GM04503 (cell line): ENCODE measurements at regions not wholly inside any gene's neighbourhood (a gene's known extent, or its start where the extent isn't known, plus 50 kb on each side); places are given as distances from the start of the nearest gene placed in this dataset.

ENCODE experiments used
- DNase-seq: peaks from one replicate; pipeline ENCODE4 v3.0.0-alpha.2; 2012; ENCODE audit warnings: low read depth

- no peak for DNase-seq
Observed at GRCh38 chr6:3643921-3644738, 107.4 kb downstream of the PXDC1 start.

GRCh38 chr6:3640868-3641267 lies 110.6 kb downstream of the PXDC1 start:
- DNase-seq, result no peak

DNA sequence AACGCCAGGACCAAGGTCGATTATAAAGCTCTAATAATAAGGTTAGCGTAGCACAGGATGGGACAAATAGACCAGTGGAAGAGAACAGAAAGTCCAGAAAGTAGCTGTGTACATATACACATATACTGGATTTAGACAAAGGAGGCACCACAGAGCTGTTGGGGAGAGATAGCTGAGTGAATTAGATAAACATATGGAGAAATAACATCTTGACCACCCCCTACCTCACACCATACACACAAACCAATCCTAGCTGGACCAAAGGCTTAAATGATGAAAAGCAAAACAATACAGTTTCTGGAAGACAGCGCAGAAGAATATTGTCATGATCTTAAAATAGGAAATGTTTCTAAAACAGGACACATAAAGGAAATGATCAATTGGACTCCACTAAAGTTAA lies 112.9 kb downstream of the PXDC1 start:
- no peak for DNase-seq

DNA sequence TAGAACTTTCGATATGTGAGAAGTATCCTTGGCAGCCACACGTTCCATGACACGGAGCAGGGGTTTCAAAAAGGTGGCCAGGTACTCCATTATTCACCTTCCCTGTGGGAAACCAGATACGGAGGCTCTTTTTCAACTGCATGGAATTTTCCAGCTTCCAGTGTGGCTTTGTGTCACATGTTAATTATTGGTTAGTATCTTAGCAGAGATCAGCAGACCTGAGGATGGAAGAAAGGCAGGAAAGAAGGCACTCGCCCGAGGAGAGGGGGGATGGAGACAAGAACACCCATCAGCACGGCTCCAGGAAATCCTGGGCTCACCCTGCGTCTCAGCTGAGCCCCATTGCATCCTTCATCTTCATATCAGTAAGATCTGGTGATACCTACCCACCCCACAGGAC lies 115.5 kb downstream of the PXDC1 start:
- no peak for DNase-seq

DNA sequence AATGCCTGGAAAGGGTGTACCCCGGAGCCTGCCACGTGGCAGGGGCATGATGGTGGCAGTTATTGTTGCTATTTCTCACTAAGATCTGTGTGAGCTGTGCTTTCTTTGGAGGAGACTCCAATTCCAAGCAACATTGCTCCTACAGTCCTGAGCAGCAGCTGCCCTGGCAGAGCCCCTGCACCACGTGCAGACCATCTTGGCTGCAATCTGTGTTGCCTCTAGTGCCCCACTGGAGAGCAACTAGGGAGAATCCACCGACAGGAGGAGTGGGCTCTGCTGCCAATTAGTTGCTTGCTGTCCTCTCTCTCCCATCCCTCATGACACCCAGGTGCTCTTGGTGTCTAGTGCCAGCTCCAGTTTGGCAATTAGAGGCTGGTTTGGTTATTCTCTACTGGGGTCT lies 116.0 kb downstream of the PXDC1 start:
- DNase-seq, result no peak

- DNase-seq, result no peak
Observed at GRCh38 chr6:3634280-3634816, 117.2 kb downstream of the PXDC1 start.

DNA sequence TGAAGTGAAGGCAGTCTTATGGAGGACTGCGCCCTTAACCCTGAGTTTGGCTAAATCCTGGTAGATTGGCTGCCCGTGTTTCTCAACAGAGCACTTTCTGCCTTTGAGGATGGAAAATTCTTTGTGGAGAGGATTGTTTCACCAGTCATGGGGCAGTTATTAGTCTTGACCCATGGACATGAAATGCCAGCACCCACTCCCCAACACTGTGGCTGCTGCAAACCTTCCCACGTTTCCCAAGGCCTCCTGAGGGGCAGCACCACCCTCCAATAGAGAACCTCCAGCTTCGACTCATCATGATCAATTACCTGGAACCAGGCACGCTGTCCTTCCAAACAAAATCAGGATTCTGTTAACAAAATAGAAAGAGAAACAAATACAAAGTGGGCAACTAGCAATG lies 117.8 kb downstream of the PXDC1 start:
- DNase-seq, result no peak

- no peak for DNase-seq
Observed at GRCh38 chr6:3631877-3632276, 119.6 kb downstream of the PXDC1 start.

- DNase-seq, result no peak
Observed at GRCh38 chr6:3631186-3631585, 120.3 kb downstream of the PXDC1 start.

DNA sequence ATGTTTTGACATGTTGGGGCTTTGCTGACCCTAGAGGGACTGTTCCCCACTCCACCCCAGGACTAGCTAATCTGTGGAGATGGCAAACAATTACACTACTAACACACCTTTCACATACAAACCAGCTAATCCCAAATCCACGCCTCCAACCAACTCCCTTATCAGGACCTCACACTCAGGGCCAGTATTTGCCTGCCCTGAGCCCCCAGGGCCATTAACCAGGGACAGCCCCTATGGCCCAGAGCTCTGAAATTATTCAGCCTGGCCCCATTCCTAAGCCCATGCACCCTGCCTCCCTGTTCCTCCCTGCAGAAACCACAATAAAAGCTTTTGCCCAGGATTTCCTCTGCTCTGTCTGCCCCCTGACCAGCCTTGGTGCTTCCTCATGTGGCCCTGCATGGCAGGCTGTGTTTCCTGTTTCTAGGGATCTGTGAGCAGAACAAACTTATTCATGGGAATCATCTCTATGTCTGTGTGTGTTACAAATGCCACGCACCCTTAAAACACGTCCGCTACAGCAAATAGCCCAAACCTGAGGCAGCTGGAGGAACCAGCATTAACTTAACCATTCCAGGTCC lies 121.2 kb downstream of the PXDC1 start:
- DNase-seq, result no peak

DNA sequence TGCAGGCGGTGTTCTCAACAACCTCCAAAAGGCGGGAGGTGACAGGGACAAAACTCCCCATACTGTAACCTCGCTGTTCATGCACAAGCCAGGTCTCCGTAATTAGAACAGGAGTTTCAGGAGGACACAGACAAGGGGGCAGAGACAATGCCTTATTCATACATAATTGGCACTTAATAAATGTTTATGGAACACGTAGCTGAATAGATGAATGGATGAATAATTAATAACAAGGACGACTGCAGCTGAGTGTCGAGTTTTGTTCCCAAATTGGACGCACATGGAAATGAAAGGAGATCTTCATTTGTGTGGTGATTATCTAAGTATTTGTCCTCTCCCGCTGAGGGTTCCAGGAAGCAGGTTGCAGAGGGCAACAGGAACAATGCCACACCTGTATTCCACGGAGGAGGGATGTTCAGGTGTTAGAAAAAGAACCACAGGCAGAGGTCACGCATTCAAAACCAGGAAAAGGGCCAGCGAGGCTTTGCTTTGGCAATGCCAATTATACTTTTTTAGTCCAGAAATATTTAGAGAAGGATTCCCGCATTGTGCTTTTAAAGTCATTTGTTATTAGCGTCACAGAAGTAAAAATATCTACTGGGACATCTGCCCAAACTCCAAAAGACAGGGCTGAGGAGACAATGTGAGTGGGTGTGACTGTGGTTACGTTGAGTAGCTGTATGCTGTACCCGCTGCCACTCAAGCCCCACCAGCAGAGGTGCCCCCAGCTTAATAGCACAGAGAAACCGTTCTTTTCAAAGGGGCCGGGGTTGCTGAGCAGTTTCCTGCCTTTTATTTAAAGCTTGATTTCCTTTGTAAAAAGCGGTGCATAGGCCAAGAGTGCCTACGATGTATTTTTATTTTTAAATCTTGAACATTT lies 123.3 kb downstream of the PXDC1 start:
- DNase-seq, result no peak

GRCh38 chr6:3627501-3627900 lies 124.0 kb downstream of the PXDC1 start:
- no peak for DNase-seq

DNA sequence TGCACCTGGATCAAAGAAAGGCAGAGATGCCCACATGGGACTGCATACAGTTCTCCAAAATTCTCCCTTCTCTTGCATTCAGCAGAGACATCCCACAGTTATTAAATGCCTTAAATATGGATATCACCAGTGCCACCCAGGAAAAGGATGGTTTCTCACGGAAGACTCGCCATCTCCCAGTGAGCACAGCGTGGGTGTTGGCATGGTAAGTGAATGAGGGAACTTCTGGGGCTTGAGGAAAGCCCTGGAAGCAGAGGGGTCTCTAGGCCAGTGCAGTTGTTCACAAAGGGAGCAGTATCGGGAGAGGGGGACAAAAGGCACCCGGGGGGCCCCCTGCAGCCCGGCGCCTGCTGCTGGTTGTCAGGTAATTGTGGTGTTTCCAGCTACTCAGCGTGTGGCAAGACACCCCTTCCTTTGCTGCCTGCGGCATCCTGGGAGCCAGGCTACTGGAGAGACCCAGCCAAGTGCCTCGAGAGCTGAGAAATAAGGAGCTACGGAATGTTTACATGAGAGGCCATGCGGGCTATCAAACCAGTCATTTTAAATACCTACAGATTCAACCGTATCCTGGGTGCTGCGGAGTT lies 125.4 kb downstream of the PXDC1 start:
- no peak for DNase-seq

GRCh38 chr6:3625149-3625979 lies 126.1 kb downstream of the PXDC1 start:
- DNase-seq, result no peak

DNA sequence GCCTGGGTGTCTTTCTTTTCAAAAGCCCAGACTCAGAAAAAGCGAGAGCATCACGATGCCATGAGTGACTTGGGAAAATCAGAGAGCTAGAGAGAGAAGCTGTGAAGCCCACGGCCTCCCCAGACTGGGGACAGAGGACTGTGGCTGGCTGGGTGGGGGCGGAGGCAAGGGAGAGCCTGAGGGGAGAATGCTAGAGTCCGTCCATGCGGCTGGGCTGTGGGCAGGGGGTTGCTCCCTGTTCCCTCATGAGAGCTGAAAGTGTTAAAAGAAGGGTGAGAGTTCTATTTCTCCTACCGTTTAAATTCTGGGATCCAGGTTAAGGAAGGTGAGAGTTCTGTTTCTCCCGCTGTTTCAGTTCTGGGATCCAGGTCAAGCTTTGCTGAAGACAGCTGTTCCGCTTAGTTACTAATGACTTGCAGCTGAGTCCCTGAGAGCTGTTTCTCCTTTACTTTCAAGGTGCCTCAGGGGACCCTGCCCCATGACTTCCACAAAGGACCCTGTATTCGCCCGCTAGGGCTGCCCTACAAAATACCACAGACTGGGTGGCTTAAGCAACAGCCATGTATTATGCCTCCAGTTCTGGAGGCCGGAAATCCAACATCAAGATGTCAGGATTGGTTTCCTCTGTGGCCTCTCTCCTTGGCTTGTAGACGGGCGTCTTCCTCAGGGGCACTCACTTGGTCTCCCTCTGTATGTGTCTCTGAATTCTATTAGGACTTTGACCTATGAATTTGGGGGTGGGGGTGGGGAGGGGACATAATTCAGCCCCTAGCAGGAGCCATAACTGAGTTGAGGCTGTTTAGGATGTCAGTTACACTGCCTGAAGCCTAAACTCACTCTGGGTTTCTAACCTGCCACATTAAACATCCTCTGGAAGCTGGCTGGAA lies 127.0 kb downstream of the PXDC1 start:
- DNase-seq, result no peak

GRCh38 chr6:3623451-3624249 lies 127.9 kb downstream of the PXDC1 start:
- DNase-seq, result no peak

- no peak for DNase-seq
Observed at GRCh38 chr6:3621411-3621810, 130.1 kb downstream of the PXDC1 start.

GRCh38 chr6:3620937-3621336 lies 130.6 kb downstream of the PXDC1 start:
- DNase-seq, result no peak

DNA sequence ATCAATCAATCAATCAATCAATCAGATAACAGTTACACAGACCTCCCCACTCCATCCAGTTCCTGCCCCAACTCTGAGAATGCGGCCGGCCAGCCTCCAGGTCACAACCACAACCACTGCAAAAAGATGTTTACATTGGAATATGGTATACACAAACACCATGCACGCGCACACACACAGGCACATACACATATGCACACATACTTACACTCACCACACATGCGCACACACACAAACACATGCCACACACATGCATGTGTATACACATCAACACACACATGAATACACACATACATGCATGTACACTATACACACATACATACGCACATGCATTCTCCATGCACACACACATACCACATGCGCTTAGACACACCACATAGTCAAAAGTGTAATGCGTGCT lies 131.1 kb downstream of the PXDC1 start:
- no peak for DNase-seq

GRCh38 chr6:3619800-3620199 lies 131.7 kb downstream of the PXDC1 start:
- no peak for DNase-seq
